Neuronal stem cell (in vitro differentiated cells): ENCODE measurements at regions not wholly inside any gene's neighbourhood (a gene's known extent, or its start where the extent isn't known, plus 50 kb on each side); places are given as distances from the start of the nearest gene placed in this dataset.

Source experiments
- DNase-seq: peaks from one replicate; pipeline ENCODE4 v3.0.0-alpha.2; 2013; ENCODE audit warnings: low spot score
- H2AFZ ChIP-seq: one replicate; pipeline ENCODE4 v1.6.1; 2013; ENCODE audit warnings: mild to moderate bottlenecking, low read length, inconsistent platforms
- H2AK5ac ChIP-seq: 2 replicates; pipeline ENCODE4 v1.6.1; 2013; ENCODE audit warnings: low read depth, mild to moderate bottlenecking, inconsistent platforms, low read length, moderate library complexity, mixed read lengths
- H2BK120ac ChIP-seq: 2 replicates; pipeline ENCODE4 v1.6.1; 2013; ENCODE audit warnings: low read depth, mild to moderate bottlenecking, inconsistent platforms, low read length, moderate library complexity, mixed read lengths
- H2BK12ac ChIP-seq: one replicate; pipeline ENCODE4 v1.6.1; 2013; ENCODE audit warnings: low read length, inconsistent platforms
- H2BK15ac ChIP-seq: 2 replicates; pipeline ENCODE4 v1.6.1; 2013; ENCODE audit warnings: mild to moderate bottlenecking, low read length, inconsistent platforms, mixed read lengths
- H2BK5ac ChIP-seq: one replicate; pipeline ENCODE4 v1.6.1; 2013; ENCODE audit warnings: inconsistent platforms, mild to moderate bottlenecking, low read length, moderate library complexity
- H3K14ac ChIP-seq: one replicate; pipeline ENCODE4 v1.6.1; 2013; ENCODE audit warnings: low read length, inconsistent platforms
- H3K18ac ChIP-seq: 2 replicates; pipeline ENCODE4 v1.6.1; 2013; ENCODE audit warnings: low read length, inconsistent platforms
- H3K23ac ChIP-seq: 2 replicates; pipeline ENCODE4 v1.6.1; 2013; ENCODE audit warnings: low read depth, mild to moderate bottlenecking, mixed read lengths, low read length, inconsistent platforms; ENCODE audit not compliant: poor library complexity
- H3K27ac ChIP-seq: replicated peaks from 3 replicates; pipeline ENCODE4 v1.5.1; 2013; ENCODE audit warnings: low read length, inconsistent platforms
- H3K27me3 ChIP-seq, 3 experiments: 2 replicates each; pipeline ENCODE4 v1.6.1; 2013; ENCODE audit warnings: low read length in 3 of 3, mild to moderate bottlenecking in 2 of 3, inconsistent platforms in 1 of 3, low read depth in 1 of 3, mixed read lengths in 1 of 3, moderate library complexity in 1 of 3; ENCODE audit not compliant: control insufficient read depth in 3 of 3, insufficient read depth in 3 of 3
- H3K36me3 ChIP-seq, 2 donors: replicated peaks in 1 of 2; 2 replicates each; pipeline ENCODE4 v1.6.1; 2013; ENCODE audit warnings: low read length in 2 of 2; ENCODE audit not compliant: control insufficient read depth in 2 of 2, insufficient read depth in 2 of 2
- H3K4ac ChIP-seq: 2 replicates; pipeline ENCODE4 v1.6.1; 2013; ENCODE audit warnings: inconsistent platforms, mild to moderate bottlenecking, low read length, moderate library complexity
- H3K4me1 ChIP-seq, 2 donors: 1 replicate in 1 of 2; 2 replicates in 1 of 2; pipeline ENCODE4 v1.6.1; 2013; ENCODE audit warnings: low read length in 2 of 2, low read depth in 1 of 2; ENCODE audit not compliant: control insufficient read depth in 2 of 2, insufficient read depth in 1 of 2
- H3K4me2 ChIP-seq: one replicate; pipeline ENCODE4 v1.6.1; 2013; ENCODE audit warnings: mild to moderate bottlenecking, low read length, inconsistent platforms; ENCODE audit not compliant: insufficient read depth, poor library complexity, severe bottlenecking
- H3K4me3 ChIP-seq, 2 donors: 2 replicates each; pipeline ENCODE4 v1.5.1; 2013; ENCODE audit warnings: low read length in 2 of 2, mild to moderate bottlenecking in 2 of 2, inconsistent platforms in 1 of 2, moderate library complexity in 1 of 2
- H3K79me1 ChIP-seq: one replicate; pipeline ENCODE4 v1.6.1; 2013; ENCODE audit warnings: low read depth, mild to moderate bottlenecking, inconsistent platforms, low read length, moderate library complexity
- H3K9ac ChIP-seq: one replicate; pipeline ENCODE4 v1.6.1; 2013; ENCODE audit warnings: mild to moderate bottlenecking, low read depth, low read length, inconsistent platforms; ENCODE audit not compliant: poor library complexity
- H3K9me3 ChIP-seq, 2 donors: replicated peaks in 1 of 2; 2 replicates each; pipeline versions ENCODE3 to v1.6.1; 2013; ENCODE audit warnings: low read length in 2 of 2, mild to moderate bottlenecking in 2 of 2, inconsistent platforms in 1 of 2, low read depth in 1 of 2, mixed read lengths in 1 of 2, moderate library complexity in 1 of 2; ENCODE audit not compliant: control insufficient read depth in 2 of 2, insufficient read depth in 1 of 2
- H4K8ac ChIP-seq: one replicate; pipeline ENCODE4 v1.6.1; 2013; ENCODE audit warnings: low read depth, mild to moderate bottlenecking, inconsistent platforms, low read length, moderate library complexity
- H4K91ac ChIP-seq: one replicate; pipeline ENCODE4 v1.6.1; 2013; ENCODE audit warnings: low read length, low read depth, mild to moderate bottlenecking, inconsistent platforms; ENCODE audit not compliant: poor library complexity
- WGBS, 2 donors: extraction: QIAGEN DNeasy Blood & Tissue Kit; methylation state at CpG; one replicate each; pipeline ENCODE4 v1.1.7; 2013; ENCODE audit warnings: missing lambda C conversion rate in 2 of 2, mixed read lengths in 1 of 2; ENCODE audit not compliant: insufficient read length in 2 of 2, insufficient replicate concordance in 1 of 2; ENCODE audit errors: extremely low coverage in 2 of 2; 5-methylcytosine and 5-hydroxymethylcytosine counted together

GRCh38 chr6:139760128-139760527, 385.7 kb upstream of the CITED2 start:
- no peak overlapping the region for H2BK120ac ChIP-seq
- no peak overlapping the region for H2BK15ac ChIP-seq
- no peak for DNase-seq
- H4K8ac ChIP-seq: no peak overlapping the region
- H3K4ac ChIP-seq: no peak overlapping the region
- no peak overlapping the region for H3K4me3 ChIP-seq
- no peak overlapping the region for H3K27ac ChIP-seq
- peaks cover 7 to 9% of the 10 kb centered on the region in 2 donors for H3K4me1 ChIP-seq
- H3K14ac ChIP-seq: no peak overlapping the region
- no peak overlapping the region for H2AFZ ChIP-seq
- no peak overlapping the region for H3K18ac ChIP-seq
- H3K36me3 ChIP-seq: no peaks in the 10 kb centered on the region
- H2BK5ac ChIP-seq: no peak overlapping the region
- no peak overlapping the region for H2AK5ac ChIP-seq
- no peaks in the 10 kb centered on the region for H3K9me3 ChIP-seq
- no peak overlapping the region for H3K9ac ChIP-seq
- no peak overlapping the region for H2BK12ac ChIP-seq
- no peak overlapping the region for H4K91ac ChIP-seq
- H3K79me1 ChIP-seq: no peaks in the 10 kb centered on the region
- no CpG with 5 or more reads among the region's 3 CpGs for WGBS, 2 donors
- H3K27me3 ChIP-seq: no peaks in the 10 kb centered on the region
- H3K4me2 ChIP-seq: no peak overlapping the region
- no peak overlapping the region for H3K23ac ChIP-seq

GRCh38 chr6:139759086-139759485, 384.6 kb upstream of the CITED2 start:
- H3K9me3 ChIP-seq: no peaks in the 10 kb centered on the region
- H2BK12ac ChIP-seq: no peak overlapping the region
- no peak overlapping the region for H2AK5ac ChIP-seq
- no peak overlapping the region for H3K14ac ChIP-seq
- no peak overlapping the region for H2BK5ac ChIP-seq
- H4K8ac ChIP-seq: no peak overlapping the region
- no peak overlapping the region for H3K9ac ChIP-seq
- H3K36me3 ChIP-seq: no peaks in the 10 kb centered on the region
- no peak overlapping the region for H4K91ac ChIP-seq
- no peak overlapping the region for H2BK15ac ChIP-seq
- H3K4me2 ChIP-seq: no peak overlapping the region
- peaks cover 3% of the 10 kb centered on the region in 2 donors for H3K4me1 ChIP-seq
- no peak overlapping the region for H3K23ac ChIP-seq
- no CpG with 5 or more reads among the region's 2 CpGs for WGBS, 2 donors
- no peak overlapping the region for H3K4me3 ChIP-seq
- no peak overlapping the region for H3K4ac ChIP-seq
- H2BK120ac ChIP-seq: no peak overlapping the region
- no peaks in the 10 kb centered on the region for H3K27me3 ChIP-seq
- DNase-seq: no peak
- H3K18ac ChIP-seq: no peak overlapping the region
- no peak overlapping the region for H3K27ac ChIP-seq
- no peaks in the 10 kb centered on the region for H3K79me1 ChIP-seq
- H2AFZ ChIP-seq: no peak overlapping the region

- H2BK15ac ChIP-seq: no peak overlapping the region
- H4K91ac ChIP-seq: no peak overlapping the region
- H3K23ac ChIP-seq: no peak overlapping the region
- H3K4ac ChIP-seq: no peak overlapping the region
- peaks cover 3 to 5% of the 10 kb centered on the region in 2 donors for H3K4me1 ChIP-seq
- no peak overlapping the region for H3K4me2 ChIP-seq
- H3K18ac ChIP-seq: no peak overlapping the region
- no peak overlapping the region for H2BK5ac ChIP-seq
- H3K9ac ChIP-seq: no peak overlapping the region
- H2BK120ac ChIP-seq: no peak overlapping the region
- no peak for DNase-seq
- no peak overlapping the region for H2BK12ac ChIP-seq
- no peaks in the 10 kb centered on the region for H3K27me3 ChIP-seq
- no peak overlapping the region for H3K14ac ChIP-seq
- no peak overlapping the region for H3K4me3 ChIP-seq
- no peaks in the 10 kb centered on the region for H3K36me3 ChIP-seq
- no CpG with 5 or more reads among the region's 3 CpGs for WGBS, 2 donors
- no peak overlapping the region for H3K27ac ChIP-seq
- no peaks in the 10 kb centered on the region for H3K9me3 ChIP-seq
- H2AK5ac ChIP-seq: no peak overlapping the region
- H4K8ac ChIP-seq: no peak overlapping the region
- H3K79me1 ChIP-seq: no peaks in the 10 kb centered on the region
- H2AFZ ChIP-seq: no peak overlapping the region
Observed at GRCh38 chr6:139758209-139758611, 383.8 kb upstream of the CITED2 start.

GRCh38 chr6:139757784-139758183, 383.3 kb upstream of the CITED2 start:
- H3K79me1 ChIP-seq: no peaks in the 10 kb centered on the region
- H3K36me3 ChIP-seq: no peaks in the 10 kb centered on the region
- H3K9me3 ChIP-seq: no peaks in the 10 kb centered on the region
- H3K27me3 ChIP-seq: no peaks in the 10 kb centered on the region
- H3K9ac ChIP-seq: no peak overlapping the region
- no peak overlapping the region for H3K4me2 ChIP-seq
- no peak overlapping the region for H3K4me3 ChIP-seq
- H4K91ac ChIP-seq: no peak overlapping the region
- H3K23ac ChIP-seq: no peak overlapping the region
- H3K4me1 ChIP-seq: peaks cover 3 to 5% of the 10 kb centered on the region in 2 donors
- no peak overlapping the region for H2BK120ac ChIP-seq
- no peak overlapping the region for H3K4ac ChIP-seq
- H3K18ac ChIP-seq: no peak overlapping the region
- H2BK12ac ChIP-seq: no peak overlapping the region
- no CpG with 5 or more reads among the region's 1 CpG for WGBS, 2 donors
- H2AFZ ChIP-seq: no peak overlapping the region
- no peak overlapping the region for H4K8ac ChIP-seq
- no peak for DNase-seq
- no peak overlapping the region for H2AK5ac ChIP-seq
- no peak overlapping the region for H3K14ac ChIP-seq
- no peak overlapping the region for H2BK5ac ChIP-seq
- H3K27ac ChIP-seq: no peak overlapping the region
- H2BK15ac ChIP-seq: no peak overlapping the region
